SK-N-SH (cell line): ENCODE measurements at regions not wholly inside any gene's neighbourhood (a gene's known extent, or its start where the extent isn't known, plus 50 kb on each side); places are given as distances from the start of the nearest gene placed in this dataset.

Experiments used
- CTCF ChIA-PET: fragments of 300-600, 350-600 bp; formaldehyde crosslinking; extraction: SDS; loops from one replicate; lab custom pipeline; 2021; lab: Yijun Ruan, JAX
- POLR2A ChIA-PET: fragments of 350-600 bp; sonication (Branson Sonifier 250); formaldehyde crosslinking; extraction: SDS; loops from one replicate; lab custom pipeline; 2020; ENCODE audit warnings: antibody characterized with exemption, inconsistent platforms; lab: Yijun Ruan, JAX
- DNase-seq: peaks from one replicate; pipeline ENCODE4 v3.0.0; 2012
- H2AFZ ChIP-seq: fragments of 200-600 bp; sonication (generic); 2 replicates; pipeline ENCODE4 v1.8.1; 2016; ENCODE audit warnings: antibody characterized with exemption, mild to moderate bottlenecking, low read depth
- H3F3A ChIP-seq: fragments of 200-600 bp; sonication (generic); replicated peaks from 2 replicates; pipeline ENCODE3; 2016; ENCODE audit warnings: antibody characterized with exemption, mild to moderate bottlenecking; ENCODE audit not compliant: insufficient read depth
- H3K27ac ChIP-seq, 2 experiments: fragments of 200-500 bp in 1 of 2; fragments of 200-600 bp in 1 of 2; sonication (Bioruptor generic) in 1 of 2; sonication (generic), shearing (Covaris generic) in 1 of 2; 2 replicates each; pipeline versions ENCODE4 v1.5.1 to v1.6.1; 2014 to 2016; ENCODE audit warnings: low read depth in 2 of 2, inconsistent platforms in 1 of 2, low read length in 1 of 2, mild to moderate bottlenecking in 1 of 2, mixed read lengths in 1 of 2
- H3K27me3 ChIP-seq: fragments of 200-600 bp; sonication (generic), shearing (Covaris generic); 2 replicates; pipeline ENCODE4 v1.6.1; 2016; ENCODE audit warnings: mixed run types; ENCODE audit not compliant: insufficient read depth
- H3K36me3 ChIP-seq, 2 experiments: fragments of 200-500 bp in 1 of 2; fragments of 200-600 bp in 1 of 2; sonication (Bioruptor generic) in 1 of 2; sonication (generic) in 1 of 2; replicated peaks in 1 of 2; 2 replicates each; pipeline versions ENCODE3 to v1.5.1; 2014 to 2016; ENCODE audit warnings: low read length in 1 of 2, mild to moderate bottlenecking in 1 of 2; ENCODE audit not compliant: insufficient read depth in 2 of 2, control insufficient read depth in 1 of 2
- H3K4me1 ChIP-seq, 2 experiments: fragments of 200-500 bp in 1 of 2; fragments of 200-600 bp in 1 of 2; sonication (Bioruptor generic) in 1 of 2; sonication (generic), shearing (Covaris generic) in 1 of 2; 2 replicates each; pipeline versions ENCODE4 v1.5.1 to v1.6.1; 2014 to 2016; ENCODE audit warnings: low read depth in 1 of 2, low read length in 1 of 2, mixed run types in 1 of 2; ENCODE audit not compliant: insufficient read depth in 2 of 2, control insufficient read depth in 1 of 2
- H3K4me2 ChIP-seq: fragments of 200-600 bp; sonication (generic), shearing (Covaris generic); 2 replicates; pipeline ENCODE4 v1.6.1; 2017; ENCODE audit warnings: mixed run types
- H3K4me3 ChIP-seq, 2 experiments: fragments of 200-500 bp in 1 of 2; fragments of 200-600 bp in 1 of 2; sonication (Bioruptor generic) in 1 of 2; sonication (generic), shearing (Covaris generic) in 1 of 2; 2 replicates each; pipeline versions ENCODE4 v1.5.1 to v1.8.1; 2014 to 2016; ENCODE audit warnings: low read depth in 2 of 2, inconsistent platforms in 1 of 2, low read length in 1 of 2, mild to moderate bottlenecking in 1 of 2, mixed read lengths in 1 of 2, moderate library complexity in 1 of 2
- H3K79me2 ChIP-seq: fragments of 200-600 bp; sonication (generic); 2 replicates; pipeline ENCODE4 v1.8.1; 2017; ENCODE audit warnings: mild to moderate bottlenecking; ENCODE audit not compliant: insufficient read depth
- H3K9ac ChIP-seq: fragments of 200-600 bp; sonication (generic); 2 replicates; pipeline ENCODE4 v1.6.1; 2017; ENCODE audit warnings: mixed run types
- H3K9me2 ChIP-seq: fragments of 200-600 bp; sonication (generic); 2 replicates; pipeline ENCODE4 v1.6.1; 2017; ENCODE audit warnings: mixed run types
- H3K9me3 ChIP-seq: fragments of 200-600 bp; sonication (generic); 2 replicates; pipeline ENCODE4 v1.6.1; 2017; ENCODE audit warnings: mixed run types, mild to moderate bottlenecking, moderate library complexity
- H4K20me1 ChIP-seq: fragments of 200-600 bp; sonication (generic); 2 replicates; pipeline ENCODE4 v1.6.1; 2017; ENCODE audit warnings: mild to moderate bottlenecking, mixed run types; ENCODE audit not compliant: insufficient read depth
- CHD2 ChIP-seq: fragments of 150-350 bp; IDR thresholded peaks from 2 replicates; pipeline ENCODE4 v1.6.1; 2018; ENCODE audit warnings: low read length; ENCODE audit not compliant: partially characterized antibody
- ELF1 ChIP-seq: IDR thresholded peaks from 2 replicates; pipeline ENCODE4 v1.4.0; 2012
- EP300 ChIP-seq, 2 experiments: IDR thresholded peaks; 2 replicates each; pipeline versions ENCODE4 v1.4.0 to v1.6.1; 2012; ENCODE audit warnings: borderline replicate concordance in 1 of 2, low read depth in 1 of 2, low read length in 1 of 2
- FOSL2 ChIP-seq: IDR thresholded peaks from 2 replicates; pipeline ENCODE4 v1.4.0; 2012; ENCODE audit warnings: low read depth, mild to moderate bottlenecking, moderate library complexity, borderline replicate concordance
- FOXJ3 ChIP-seq: sonication (generic); formaldehyde crosslinking; IDR thresholded peaks from 2 replicates; pipeline ENCODE4 v1.5.1; 2020; ENCODE audit warnings: mild to moderate bottlenecking, missing genetic modification reagents
- GATA2 ChIP-seq: sonication (generic); formaldehyde crosslinking; IDR thresholded peaks from 2 replicates; pipeline ENCODE4 v1.5.0; 2020; ENCODE audit warnings: mild to moderate bottlenecking, missing genetic modification reagents
- NRF1 ChIP-seq: IDR thresholded peaks from 2 replicates; pipeline ENCODE4 v1.6.1; 2012; ENCODE audit warnings: low read depth, mild to moderate bottlenecking, low read length
- RAD21 ChIP-seq: IDR thresholded peaks from 2 replicates; pipeline ENCODE4 v1.6.1; 2012; ENCODE audit warnings: mild to moderate bottlenecking, low read length
- RCOR1 ChIP-seq: fragments of 150-350 bp; IDR thresholded peaks from 2 replicates; pipeline ENCODE4 v1.6.1; 2017; ENCODE audit warnings: antibody characterized with exemption, low read length
- RFX5 ChIP-seq: IDR thresholded peaks from 2 replicates; pipeline ENCODE4 v1.6.1; 2012; ENCODE audit warnings: mild to moderate bottlenecking, improper control_type of control experiment, low read length
- RXRA ChIP-seq: IDR thresholded peaks from 2 replicates; pipeline ENCODE4 v1.4.0; 2012; ENCODE audit warnings: low read depth, mild to moderate bottlenecking, borderline replicate concordance
- SMC3 ChIP-seq: IDR thresholded peaks from 2 replicates; pipeline ENCODE4 v1.6.1; 2012; ENCODE audit warnings: low read depth, low read length, improper control_type of control experiment
- TEAD4 ChIP-seq: IDR thresholded peaks from 2 replicates; pipeline ENCODE4 v1.4.0; 2012; ENCODE audit warnings: mild to moderate bottlenecking, borderline replicate concordance; ENCODE audit not compliant: insufficient read depth
- YY1 ChIP-seq: IDR thresholded peaks from 2 replicates; pipeline ENCODE4 v1.4.0; 2012; ENCODE audit warnings: low read depth, mild to moderate bottlenecking
- WGBS: methylation state at CpG from one replicate; pipeline ENCODE4 v1.1.6; 2017; ENCODE audit warnings: low lambda C conversion rate; 5-methylcytosine and 5-hydroxymethylcytosine counted together
- TF ChIP-seq, protein P1 (sequence below): IDR thresholded peaks from 2 replicates; pipeline ENCODE4 v1.4.0; 2012; ENCODE audit warnings: low read depth, borderline replicate concordance
- TF ChIP-seq, protein P2 (sequence below): fragments of 200-600 bp; sonication (generic); IDR thresholded peaks from 2 replicates; pipeline ENCODE4 v1.6.1; 2017; ENCODE audit warnings: antibody characterized with exemption, mild to moderate bottlenecking, moderate library complexity
- TF ChIP-seq, protein P3 (sequence below): IDR thresholded peaks from 2 replicates; pipeline ENCODE4; 2012
- TF ChIP-seq, protein P4 (sequence below): IDR thresholded peaks from 2 replicates; pipeline ENCODE4 v1.4.0; 2012; ENCODE audit warnings: low read depth
- TF ChIP-seq, protein P5 (sequence below): IDR thresholded peaks from 2 replicates; pipeline ENCODE4 v1.6.1; 2012; ENCODE audit warnings: mild to moderate bottlenecking, low read depth, low read length, moderate library complexity

DNA sequence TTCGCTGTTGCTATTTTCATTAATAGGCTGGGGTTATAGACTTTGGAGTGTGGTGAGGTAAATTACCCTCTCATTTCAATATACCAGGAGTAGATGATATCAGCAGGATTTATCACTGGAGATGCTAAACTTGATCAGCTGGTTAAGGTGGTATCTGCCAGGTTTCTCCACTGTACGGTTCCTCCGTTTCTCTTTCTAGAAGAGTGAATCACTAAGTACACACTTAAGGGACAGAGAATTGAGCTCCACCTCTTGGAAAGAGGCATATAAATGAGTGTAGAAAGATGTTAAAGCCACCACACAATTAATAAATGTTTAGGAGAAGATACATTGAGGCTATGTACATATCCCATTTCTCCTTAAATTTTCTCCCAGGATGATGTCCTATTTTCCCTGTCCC lies 277.4 kb upstream of the GRIP1 start:
- POLR2A ChIA-PET = no interaction called here
- Histone ChIP-seq H4K20me1 (no peaks in the 10 kb centered on the region), H3K27me3 (no peaks in the 10 kb centered on the region), H3K9ac (no peak overlapping the region), H3K79me2 (no peaks in the 10 kb centered on the region), H3K9me2 (no peaks in the 10 kb centered on the region), H2AFZ (no peak overlapping the region), H3K4me1 (no peaks in the 10 kb centered on the region), H3K4me3 (no peak overlapping the region), H3K36me3 (no peaks in the 10 kb centered on the region), H3K27ac (no peak overlapping the region), H3K4me2 (no peak overlapping the region), H3K9me3 (no peaks in the 10 kb centered on the region), H3F3A (no peaks in the 10 kb centered on the region)
- DNase-seq = no peak
- CTCF ChIA-PET = no interaction called here
- TF ChIP-seq SMC3 = no peak
- no peak for TF ChIP-seq FOSL2
- TF ChIP-seq GATA2 (CRISPR knock-in tag) = no peak
- no peak for TF ChIP-seq ELF1
- TF ChIP-seq RXRA = no peak
- TF ChIP-seq, protein P1, sequence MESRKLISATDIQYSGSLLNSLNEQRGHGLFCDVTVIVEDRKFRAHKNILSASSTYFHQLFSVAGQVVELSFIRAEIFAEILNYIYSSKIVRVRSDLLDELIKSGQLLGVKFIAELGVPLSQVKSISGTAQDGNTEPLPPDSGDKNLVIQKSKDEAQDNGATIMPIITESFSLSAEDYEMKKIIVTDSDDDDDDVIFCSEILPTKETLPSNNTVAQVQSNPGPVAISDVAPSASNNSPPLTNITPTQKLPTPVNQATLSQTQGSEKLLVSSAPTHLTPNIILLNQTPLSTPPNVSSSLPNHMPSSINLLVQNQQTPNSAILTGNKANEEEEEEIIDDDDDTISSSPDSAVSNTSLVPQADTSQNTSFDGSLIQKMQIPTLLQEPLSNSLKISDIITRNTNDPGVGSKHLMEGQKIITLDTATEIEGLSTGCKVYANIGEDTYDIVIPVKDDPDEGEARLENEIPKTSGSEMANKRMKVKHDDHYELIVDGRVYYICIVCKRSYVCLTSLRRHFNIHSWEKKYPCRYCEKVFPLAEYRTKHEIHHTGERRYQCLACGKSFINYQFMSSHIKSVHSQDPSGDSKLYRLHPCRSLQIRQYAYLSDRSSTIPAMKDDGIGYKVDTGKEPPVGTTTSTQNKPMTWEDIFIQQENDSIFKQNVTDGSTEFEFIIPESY = no peak
- TF ChIP-seq, protein P2, sequence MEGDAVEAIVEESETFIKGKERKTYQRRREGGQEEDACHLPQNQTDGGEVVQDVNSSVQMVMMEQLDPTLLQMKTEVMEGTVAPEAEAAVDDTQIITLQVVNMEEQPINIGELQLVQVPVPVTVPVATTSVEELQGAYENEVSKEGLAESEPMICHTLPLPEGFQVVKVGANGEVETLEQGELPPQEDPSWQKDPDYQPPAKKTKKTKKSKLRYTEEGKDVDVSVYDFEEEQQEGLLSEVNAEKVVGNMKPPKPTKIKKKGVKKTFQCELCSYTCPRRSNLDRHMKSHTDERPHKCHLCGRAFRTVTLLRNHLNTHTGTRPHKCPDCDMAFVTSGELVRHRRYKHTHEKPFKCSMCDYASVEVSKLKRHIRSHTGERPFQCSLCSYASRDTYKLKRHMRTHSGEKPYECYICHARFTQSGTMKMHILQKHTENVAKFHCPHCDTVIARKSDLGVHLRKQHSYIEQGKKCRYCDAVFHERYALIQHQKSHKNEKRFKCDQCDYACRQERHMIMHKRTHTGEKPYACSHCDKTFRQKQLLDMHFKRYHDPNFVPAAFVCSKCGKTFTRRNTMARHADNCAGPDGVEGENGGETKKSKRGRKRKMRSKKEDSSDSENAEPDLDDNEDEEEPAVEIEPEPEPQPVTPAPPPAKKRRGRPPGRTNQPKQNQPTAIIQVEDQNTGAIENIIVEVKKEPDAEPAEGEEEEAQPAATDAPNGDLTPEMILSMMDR = no peak
- no peak for TF ChIP-seq FOXJ3 (CRISPR knock-in tag)
- TF ChIP-seq CHD2 = no peak
- TF ChIP-seq RFX5 = no peak
- no peak for TF ChIP-seq YY1
- TF ChIP-seq RCOR1 = no peak
- TF ChIP-seq EP300 (IDR thresholded peaks at IDR 0.05; ENCODE audit: borderline replicate concordance in 1 of 2, low read depth in 1 of 2, low read length in 1 of 2) = no peak
- TF ChIP-seq, protein P3, sequence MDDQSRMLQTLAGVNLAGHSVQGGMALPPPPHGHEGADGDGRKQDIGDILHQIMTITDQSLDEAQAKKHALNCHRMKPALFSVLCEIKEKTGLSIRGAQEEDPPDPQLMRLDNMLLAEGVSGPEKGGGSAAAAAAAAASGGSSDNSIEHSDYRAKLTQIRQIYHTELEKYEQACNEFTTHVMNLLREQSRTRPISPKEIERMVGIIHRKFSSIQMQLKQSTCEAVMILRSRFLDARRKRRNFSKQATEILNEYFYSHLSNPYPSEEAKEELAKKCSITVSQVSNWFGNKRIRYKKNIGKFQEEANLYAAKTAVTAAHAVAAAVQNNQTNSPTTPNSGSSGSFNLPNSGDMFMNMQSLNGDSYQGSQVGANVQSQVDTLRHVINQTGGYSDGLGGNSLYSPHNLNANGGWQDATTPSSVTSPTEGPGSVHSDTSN = no peak
- TF ChIP-seq, protein P4, sequence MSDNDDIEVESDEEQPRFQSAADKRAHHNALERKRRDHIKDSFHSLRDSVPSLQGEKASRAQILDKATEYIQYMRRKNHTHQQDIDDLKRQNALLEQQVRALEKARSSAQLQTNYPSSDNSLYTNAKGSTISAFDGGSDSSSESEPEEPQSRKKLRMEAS = no peak
- TF ChIP-seq, protein P5, sequence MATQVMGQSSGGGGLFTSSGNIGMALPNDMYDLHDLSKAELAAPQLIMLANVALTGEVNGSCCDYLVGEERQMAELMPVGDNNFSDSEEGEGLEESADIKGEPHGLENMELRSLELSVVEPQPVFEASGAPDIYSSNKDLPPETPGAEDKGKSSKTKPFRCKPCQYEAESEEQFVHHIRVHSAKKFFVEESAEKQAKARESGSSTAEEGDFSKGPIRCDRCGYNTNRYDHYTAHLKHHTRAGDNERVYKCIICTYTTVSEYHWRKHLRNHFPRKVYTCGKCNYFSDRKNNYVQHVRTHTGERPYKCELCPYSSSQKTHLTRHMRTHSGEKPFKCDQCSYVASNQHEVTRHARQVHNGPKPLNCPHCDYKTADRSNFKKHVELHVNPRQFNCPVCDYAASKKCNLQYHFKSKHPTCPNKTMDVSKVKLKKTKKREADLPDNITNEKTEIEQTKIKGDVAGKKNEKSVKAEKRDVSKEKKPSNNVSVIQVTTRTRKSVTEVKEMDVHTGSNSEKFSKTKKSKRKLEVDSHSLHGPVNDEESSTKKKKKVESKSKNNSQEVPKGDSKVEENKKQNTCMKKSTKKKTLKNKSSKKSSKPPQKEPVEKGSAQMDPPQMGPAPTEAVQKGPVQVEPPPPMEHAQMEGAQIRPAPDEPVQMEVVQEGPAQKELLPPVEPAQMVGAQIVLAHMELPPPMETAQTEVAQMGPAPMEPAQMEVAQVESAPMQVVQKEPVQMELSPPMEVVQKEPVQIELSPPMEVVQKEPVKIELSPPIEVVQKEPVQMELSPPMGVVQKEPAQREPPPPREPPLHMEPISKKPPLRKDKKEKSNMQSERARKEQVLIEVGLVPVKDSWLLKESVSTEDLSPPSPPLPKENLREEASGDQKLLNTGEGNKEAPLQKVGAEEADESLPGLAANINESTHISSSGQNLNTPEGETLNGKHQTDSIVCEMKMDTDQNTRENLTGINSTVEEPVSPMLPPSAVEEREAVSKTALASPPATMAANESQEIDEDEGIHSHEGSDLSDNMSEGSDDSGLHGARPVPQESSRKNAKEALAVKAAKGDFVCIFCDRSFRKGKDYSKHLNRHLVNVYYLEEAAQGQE = no peak
- TF ChIP-seq TEAD4 = no peak
- no peak for TF ChIP-seq NRF1
- TF ChIP-seq RAD21 = no peak
- WGBS = 49% methylated on average over 3 of the region's 3 CpGs
